ENCODE measurements at regions not wholly inside any gene's neighbourhood (a gene's known extent, or its start where the extent isn't known, plus 50 kb on each side); places are given as distances from the start of the nearest gene placed in this dataset.

DNA sequence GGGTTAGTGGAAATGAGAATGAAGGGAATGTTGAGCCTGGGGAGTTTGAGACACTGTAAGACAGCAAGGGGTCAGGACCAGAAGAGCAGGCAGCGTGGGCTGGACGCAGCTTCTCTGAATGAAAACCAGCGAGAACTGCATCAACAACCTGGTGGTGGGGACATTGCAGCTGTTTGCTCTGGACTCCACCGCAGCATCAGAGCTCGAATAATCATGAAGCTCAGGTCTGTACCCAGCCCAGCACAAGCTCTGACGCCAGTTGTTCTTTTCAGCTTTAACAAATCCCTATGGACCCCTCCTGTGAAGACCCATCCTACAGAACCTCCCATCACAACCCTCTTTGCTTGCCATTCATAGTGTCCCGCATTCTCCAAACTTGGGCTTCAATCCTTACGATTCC is 106.8 kb upstream of the PNPLA4 start:
- TF ChIP-seq, protein P1, sequence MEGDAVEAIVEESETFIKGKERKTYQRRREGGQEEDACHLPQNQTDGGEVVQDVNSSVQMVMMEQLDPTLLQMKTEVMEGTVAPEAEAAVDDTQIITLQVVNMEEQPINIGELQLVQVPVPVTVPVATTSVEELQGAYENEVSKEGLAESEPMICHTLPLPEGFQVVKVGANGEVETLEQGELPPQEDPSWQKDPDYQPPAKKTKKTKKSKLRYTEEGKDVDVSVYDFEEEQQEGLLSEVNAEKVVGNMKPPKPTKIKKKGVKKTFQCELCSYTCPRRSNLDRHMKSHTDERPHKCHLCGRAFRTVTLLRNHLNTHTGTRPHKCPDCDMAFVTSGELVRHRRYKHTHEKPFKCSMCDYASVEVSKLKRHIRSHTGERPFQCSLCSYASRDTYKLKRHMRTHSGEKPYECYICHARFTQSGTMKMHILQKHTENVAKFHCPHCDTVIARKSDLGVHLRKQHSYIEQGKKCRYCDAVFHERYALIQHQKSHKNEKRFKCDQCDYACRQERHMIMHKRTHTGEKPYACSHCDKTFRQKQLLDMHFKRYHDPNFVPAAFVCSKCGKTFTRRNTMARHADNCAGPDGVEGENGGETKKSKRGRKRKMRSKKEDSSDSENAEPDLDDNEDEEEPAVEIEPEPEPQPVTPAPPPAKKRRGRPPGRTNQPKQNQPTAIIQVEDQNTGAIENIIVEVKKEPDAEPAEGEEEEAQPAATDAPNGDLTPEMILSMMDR (IDR thresholded peaks at IDR 0.05) = no peak
- TF ChIP-seq POLR2A (IDR thresholded peaks at IDR 0.05) = no peak

Data from transverse colon (tissue), 3 donors.